ENCODE measurements at regions not wholly inside any gene's neighbourhood (a gene's known extent, or its start where the extent isn't known, plus 50 kb on each side); places are given as distances from the start of the nearest gene placed in this dataset.
A peak's percentile ranks its signal among the peaks of the same experiment; 100 is the strongest.

DNA sequence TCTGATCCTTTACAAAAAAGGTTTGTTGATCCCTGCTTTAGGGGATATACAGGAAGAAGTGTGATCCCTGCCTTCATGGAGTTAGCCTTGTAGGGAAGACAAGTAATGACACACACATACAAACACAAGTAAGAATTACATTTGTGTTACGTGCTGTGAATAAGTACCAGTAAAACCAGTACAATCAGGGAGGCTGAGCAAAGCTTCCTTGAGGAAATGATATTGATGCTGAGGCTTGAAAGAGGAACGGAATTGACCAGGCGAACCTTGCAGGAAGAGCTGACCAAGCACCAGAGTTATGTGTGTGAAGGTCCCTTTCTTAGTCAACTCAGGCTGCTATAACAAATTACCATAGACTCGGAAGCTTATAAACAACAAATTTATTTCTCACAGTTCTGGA lies 83.6 kb upstream of the CACUL1 start:
- no peak overlapping the region for H3K27ac ChIP-seq (ENCODE audit: insufficient read depth, low read length)
- H3K27me3 ChIP-seq (ENCODE audit: control insufficient read depth, insufficient read depth, low read length): no peaks in the 10 kb centered on the region
- no peaks in the 10 kb centered on the region for H3K9me3 ChIP-seq (ENCODE audit: control insufficient read depth, insufficient read depth, low read depth, low read length)
- no peaks in the 10 kb centered on the region for H4K20me1 ChIP-seq (ENCODE audit: control insufficient read depth, extremely low read depth, insufficient read depth, low read length)
- H3K79me2 ChIP-seq (ENCODE audit: control insufficient read depth, insufficient read depth, low read length): no peaks in the 10 kb centered on the region
- TF ChIP-seq, protein P1, sequence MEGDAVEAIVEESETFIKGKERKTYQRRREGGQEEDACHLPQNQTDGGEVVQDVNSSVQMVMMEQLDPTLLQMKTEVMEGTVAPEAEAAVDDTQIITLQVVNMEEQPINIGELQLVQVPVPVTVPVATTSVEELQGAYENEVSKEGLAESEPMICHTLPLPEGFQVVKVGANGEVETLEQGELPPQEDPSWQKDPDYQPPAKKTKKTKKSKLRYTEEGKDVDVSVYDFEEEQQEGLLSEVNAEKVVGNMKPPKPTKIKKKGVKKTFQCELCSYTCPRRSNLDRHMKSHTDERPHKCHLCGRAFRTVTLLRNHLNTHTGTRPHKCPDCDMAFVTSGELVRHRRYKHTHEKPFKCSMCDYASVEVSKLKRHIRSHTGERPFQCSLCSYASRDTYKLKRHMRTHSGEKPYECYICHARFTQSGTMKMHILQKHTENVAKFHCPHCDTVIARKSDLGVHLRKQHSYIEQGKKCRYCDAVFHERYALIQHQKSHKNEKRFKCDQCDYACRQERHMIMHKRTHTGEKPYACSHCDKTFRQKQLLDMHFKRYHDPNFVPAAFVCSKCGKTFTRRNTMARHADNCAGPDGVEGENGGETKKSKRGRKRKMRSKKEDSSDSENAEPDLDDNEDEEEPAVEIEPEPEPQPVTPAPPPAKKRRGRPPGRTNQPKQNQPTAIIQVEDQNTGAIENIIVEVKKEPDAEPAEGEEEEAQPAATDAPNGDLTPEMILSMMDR (conservative IDR thresholded peaks at IDR 0.05 in 1 of 2, IDR thresholded peaks at IDR 0.05 in 1 of 2; ENCODE audit: low read depth in 1 of 2, low read length in 2 of 2): no peak
- no peak for TF ChIP-seq EZH2 (IDR thresholded peaks at IDR 0.05; ENCODE audit: low read length, missing control alignments)
- no peaks in the 10 kb centered on the region for H3K36me3 ChIP-seq (ENCODE audit: control insufficient read depth, insufficient read depth, low read length)
- H3K4me1 ChIP-seq (ENCODE audit: control insufficient read depth, extremely low read depth, insufficient read depth, low read length): no peaks in the 10 kb centered on the region
- no peak for DNase-seq (ENCODE audit: low read depth in 2 of 2)
- H3K4me2 ChIP-seq (ENCODE audit: extremely low read depth, insufficient read depth, low read length): no peak overlapping the region
- no peak overlapping the region for H3K9ac ChIP-seq (ENCODE audit: insufficient read depth, low read length)
- no peak overlapping the region for H2AFZ ChIP-seq (ENCODE audit: low read length)
- H3K4me3 ChIP-seq (replicated peaks in 1 of 4; ENCODE audit: control extremely low read depth in 1 of 4, insufficient read depth in 1 of 4, low read depth in 3 of 4, low read length in 4 of 4): no peak overlapping the region

- Histone ChIP-seq H3K4me1 (ENCODE audit: control insufficient read depth, extremely low read depth, insufficient read depth, low read length) (no peaks in the 10 kb centered on the region), H4K20me1 (ENCODE audit: control insufficient read depth, extremely low read depth, insufficient read depth, low read length) (no peaks in the 10 kb centered on the region), H3K9ac (ENCODE audit: insufficient read depth, low read length) (no peak overlapping the region), H3K27ac (ENCODE audit: insufficient read depth, low read length) (no peak overlapping the region), H2AFZ (ENCODE audit: low read length) (no peak overlapping the region), H3K79me2 (ENCODE audit: control insufficient read depth, insufficient read depth, low read length) (no peaks in the 10 kb centered on the region), H3K4me3 (replicated peaks in 1 of 4; ENCODE audit: control extremely low read depth in 1 of 4, insufficient read depth in 1 of 4, low read depth in 3 of 4, low read length in 4 of 4) (no peak overlapping the region), H3K4me2 (ENCODE audit: extremely low read depth, insufficient read depth, low read length) (no peak overlapping the region), H3K36me3 (ENCODE audit: control insufficient read depth, insufficient read depth, low read length) (no peaks in the 10 kb centered on the region), H3K9me3 (ENCODE audit: control insufficient read depth, insufficient read depth, low read depth, low read length) (no peaks in the 10 kb centered on the region), H3K27me3 (ENCODE audit: control insufficient read depth, insufficient read depth, low read length) (no peaks in the 10 kb centered on the region)
- no peak for DNase-seq (ENCODE audit: low read depth in 2 of 2)
- TF ChIP-seq, protein P1 (conservative IDR thresholded peaks at IDR 0.05 in 1 of 2, IDR thresholded peaks at IDR 0.05 in 1 of 2; ENCODE audit: low read depth in 1 of 2, low read length in 2 of 2): no peak
- TF ChIP-seq EZH2 (IDR thresholded peaks at IDR 0.05; ENCODE audit: low read length, missing control alignments): no peak
These were observed 84.6 kb upstream of the CACUL1 start for GRCh38 chr10:118839348-118839747.

- no peak overlapping the region for H3K4me2 ChIP-seq (ENCODE audit: extremely low read depth, insufficient read depth, low read length)
- H3K9ac ChIP-seq (ENCODE audit: insufficient read depth, low read length): no peak overlapping the region
- H3K4me3 ChIP-seq (replicated peaks in 1 of 4; ENCODE audit: control extremely low read depth in 1 of 4, insufficient read depth in 1 of 4, low read depth in 3 of 4, low read length in 4 of 4): no peak overlapping the region
- no peaks in the 10 kb centered on the region for H3K4me1 ChIP-seq (ENCODE audit: control insufficient read depth, extremely low read depth, insufficient read depth, low read length)
- peak in 1 of 2 donors; percentile 19 for DNase-seq (ENCODE audit: low read depth in 2 of 2)
- no peaks in the 10 kb centered on the region for H3K79me2 ChIP-seq (ENCODE audit: control insufficient read depth, insufficient read depth, low read length)
- H4K20me1 ChIP-seq (ENCODE audit: control insufficient read depth, extremely low read depth, insufficient read depth, low read length): no peaks in the 10 kb centered on the region
- no peaks in the 10 kb centered on the region for H3K27me3 ChIP-seq (ENCODE audit: control insufficient read depth, insufficient read depth, low read length)
- H3K27ac ChIP-seq (ENCODE audit: insufficient read depth, low read length): no peak overlapping the region
- TF ChIP-seq, protein P1 (conservative IDR thresholded peaks at IDR 0.05 in 1 of 2, IDR thresholded peaks at IDR 0.05 in 1 of 2; ENCODE audit: low read depth in 1 of 2, low read length in 2 of 2): no peak
- no peak for TF ChIP-seq EZH2 (IDR thresholded peaks at IDR 0.05; ENCODE audit: low read length, missing control alignments)
- no peak overlapping the region for H2AFZ ChIP-seq (ENCODE audit: low read length)
- no peaks in the 10 kb centered on the region for H3K36me3 ChIP-seq (ENCODE audit: control insufficient read depth, insufficient read depth, low read length)
- no peaks in the 10 kb centered on the region for H3K9me3 ChIP-seq (ENCODE audit: control insufficient read depth, insufficient read depth, low read depth, low read length)
These were observed 85.5 kb upstream of the CACUL1 start for GRCh38 chr10:118840071-118840775.

All from fibroblast of lung (primary cell).